ENCODE measurements at regions not wholly inside any gene's neighbourhood (a gene's known extent, or its start where the extent isn't known, plus 50 kb on each side); places are given as distances from the start of the nearest gene placed in this dataset.

- no peaks in the 10 kb centered on the region for H3K9me3 ChIP-seq (ENCODE audit: insufficient read depth, low read depth, low read length)
- no peak overlapping the region for H2AFZ ChIP-seq (ENCODE audit: low read depth, low read length)
- H3K9ac ChIP-seq (ENCODE audit: low read length): no peak overlapping the region
- H3K79me2 ChIP-seq (ENCODE audit: insufficient read depth, low read length): no peaks in the 10 kb centered on the region
- Mint-ChIP-seq H3K27ac (ENCODE audit: unreplicated experiment) (no peak overlapping the region), H3K9me3 (ENCODE audit: unreplicated experiment) (peaks cover 5% of the 10 kb centered on the region), H3K4me1 (ENCODE audit: low read depth, unreplicated experiment) (peaks cover 16% of the 10 kb centered on the region), H3K36me3 (ENCODE audit: low read depth, unreplicated experiment) (peaks cover 7% of the 10 kb centered on the region), H3K4me3 (ENCODE audit: unreplicated experiment) (no peak overlapping the region), H3K27me3 (ENCODE audit: low read depth, unreplicated experiment) (peaks cover 3% of the 10 kb centered on the region)
- TF ChIP-seq EZH2 (IDR thresholded peaks at IDR 0.05; ENCODE audit: insufficient read depth, low read length): no peak
- H3K36me3 ChIP-seq (ENCODE audit: insufficient read depth, low read length): no peaks in the 10 kb centered on the region
- DNase-seq (ENCODE audit: low read depth) (no peak), FAIRE-seq (no peak)
- no peaks in the 10 kb centered on the region for H3K27me3 ChIP-seq (ENCODE audit: insufficient read depth, low read length)
- H3K4me3 ChIP-seq (ENCODE audit: insufficient read depth, low read depth, low read length): no peak overlapping the region
- no peak overlapping the region for H3K4me2 ChIP-seq (ENCODE audit: low read length)
- H3K27ac ChIP-seq (ENCODE audit: low read depth, low read length): no peak overlapping the region
- H3K4me1 ChIP-seq (ENCODE audit: insufficient read depth, low read length): no peaks in the 10 kb centered on the region
- H4K20me1 ChIP-seq (ENCODE audit: insufficient read depth, low read length): no peaks in the 10 kb centered on the region
Measured at GRCh38 chr22:27195494-27195893, 538.1 kb downstream of the MIAT start.

- Mint-ChIP-seq H3K27me3 (ENCODE audit: low read depth, unreplicated experiment) (peaks cover 3% of the 10 kb centered on the region), H3K27ac (ENCODE audit: unreplicated experiment) (no peak overlapping the region), H3K9me3 (ENCODE audit: unreplicated experiment) (peaks cover 3% of the 10 kb centered on the region), H3K36me3 (ENCODE audit: low read depth, unreplicated experiment) (peaks cover 7% of the 10 kb centered on the region), H3K4me1 (ENCODE audit: low read depth, unreplicated experiment) (peaks cover 20% of the 10 kb centered on the region), H3K4me3 (ENCODE audit: unreplicated experiment) (no peak overlapping the region)
- DNase-seq (ENCODE audit: low read depth) (no peak), FAIRE-seq (peak; percentile 29)
- no peaks in the 10 kb centered on the region for H3K4me1 ChIP-seq (ENCODE audit: insufficient read depth, low read length)
- H3K36me3 ChIP-seq (ENCODE audit: insufficient read depth, low read length): no peaks in the 10 kb centered on the region
- no peak overlapping the region for H3K9ac ChIP-seq (ENCODE audit: low read length)
- no peaks in the 10 kb centered on the region for H3K79me2 ChIP-seq (ENCODE audit: insufficient read depth, low read length)
- H3K27me3 ChIP-seq (ENCODE audit: insufficient read depth, low read length): no peaks in the 10 kb centered on the region
- H3K27ac ChIP-seq (ENCODE audit: low read depth, low read length): no peak overlapping the region
- H2AFZ ChIP-seq (ENCODE audit: low read depth, low read length): no peak overlapping the region
- H3K9me3 ChIP-seq (ENCODE audit: insufficient read depth, low read depth, low read length): no peaks in the 10 kb centered on the region
- TF ChIP-seq CTCF (IDR thresholded peaks at IDR 0.05; ENCODE audit: insufficient read depth, low read depth, low read length) (no peak), EZH2 (IDR thresholded peaks at IDR 0.05; ENCODE audit: insufficient read depth, low read length) (no peak)
- no peak overlapping the region for H3K4me2 ChIP-seq (ENCODE audit: low read length)
- no peaks in the 10 kb centered on the region for H4K20me1 ChIP-seq (ENCODE audit: insufficient read depth, low read length)
- H3K4me3 ChIP-seq (ENCODE audit: insufficient read depth, low read depth, low read length): no peak overlapping the region
Measured at GRCh38 chr22:27196606-27197005, 539.2 kb downstream of the MIAT start.

- no peak overlapping the region for H3K4me2 ChIP-seq (ENCODE audit: low read length)
- no peaks in the 10 kb centered on the region for H3K79me2 ChIP-seq (ENCODE audit: insufficient read depth, low read length)
- H3K27me3 ChIP-seq (ENCODE audit: insufficient read depth, low read length): no peaks in the 10 kb centered on the region
- H3K36me3 Mint-ChIP-seq (ENCODE audit: low read depth, unreplicated experiment): peaks cover 5% of the 10 kb centered on the region
- H3K36me3 ChIP-seq (ENCODE audit: insufficient read depth, low read length): no peaks in the 10 kb centered on the region
- TF ChIP-seq EZH2 (IDR thresholded peaks at IDR 0.05; ENCODE audit: insufficient read depth, low read length) (no peak), CTCF (IDR thresholded peaks at IDR 0.05; ENCODE audit: insufficient read depth, low read depth, low read length) (no peak)
- peaks cover 2% of the 10 kb centered on the region for H3K9me3 Mint-ChIP-seq (ENCODE audit: unreplicated experiment)
- DNase-seq (ENCODE audit: low read depth) (no peak), FAIRE-seq (no peak)
- H3K4me1 Mint-ChIP-seq (ENCODE audit: low read depth, unreplicated experiment): peaks cover 23% of the 10 kb centered on the region
- peaks cover 3% of the 10 kb centered on the region for H3K27me3 Mint-ChIP-seq (ENCODE audit: low read depth, unreplicated experiment)
- H3K4me3 Mint-ChIP-seq (ENCODE audit: unreplicated experiment): no peak overlapping the region
- H3K9ac ChIP-seq (ENCODE audit: low read length): no peak overlapping the region
- H3K27ac ChIP-seq (ENCODE audit: low read depth, low read length): no peak overlapping the region
- no peaks in the 10 kb centered on the region for H4K20me1 ChIP-seq (ENCODE audit: insufficient read depth, low read length)
- H3K9me3 ChIP-seq (ENCODE audit: insufficient read depth, low read depth, low read length): no peaks in the 10 kb centered on the region
- H3K4me3 ChIP-seq (ENCODE audit: insufficient read depth, low read depth, low read length): no peak overlapping the region
- peaks cover 3% of the 10 kb centered on the region for H3K4me1 ChIP-seq (ENCODE audit: insufficient read depth, low read length)
- no peak overlapping the region for H3K27ac Mint-ChIP-seq (ENCODE audit: unreplicated experiment)
- H2AFZ ChIP-seq (ENCODE audit: low read depth, low read length): no peak overlapping the region
Measured at GRCh38 chr22:27197052-27197451, 539.7 kb downstream of the MIAT start.

Data from astrocyte (in vitro differentiated cells and primary cell).